Esophagus squamous epithelium (tissue), 5 donors: ENCODE measurements at regions not wholly inside any gene's neighbourhood (a gene's known extent, or its start where the extent isn't known, plus 50 kb on each side); places are given as distances from the start of the nearest gene placed in this dataset.

Source experiments
- DNase-seq: peaks from one replicate; lab custom pipeline; 2025; lab: John Stamatoyannopoulos, UW
- H3K27ac ChIP-seq, 4 donors: fragments of 200-600 bp; sonication (generic); one replicate each; pipeline ENCODE4 v1.5.1; 2016 to 2019; ENCODE audit warnings: mild to moderate bottlenecking in 1 of 4
- H3K27me3 ChIP-seq, 4 donors: fragments of 200-600 bp; sonication (generic); 1 replicate in 3 of 4; 2 replicates in 1 of 4; pipeline versions ENCODE4 v1.5.1 to v1.6.0; 2017 to 2021; ENCODE audit warnings: antibody characterized with exemption in 1 of 4
- H3K36me3 ChIP-seq, 3 donors: fragments of 200-600 bp; sonication (generic); one replicate each; pipeline ENCODE4 v1.5.1; 2016 to 2019
- H3K4me1 ChIP-seq, 3 donors: fragments of 200-600 bp; sonication (generic); one replicate each; pipeline ENCODE4 v1.5.1; 2017 to 2019
- H3K4me3 ChIP-seq, 4 donors: fragments of 200-600 bp; sonication (generic); 1 replicate in 3 of 4; 2 replicates in 1 of 4; pipeline ENCODE4 v1.5.1; 2016 to 2019; ENCODE audit warnings: mild to moderate bottlenecking in 2 of 4, moderate library complexity in 1 of 4
- H3K9me3 ChIP-seq, 3 donors: fragments of 200-600 bp; sonication (generic); one replicate each; pipeline ENCODE4 v1.5.1; 2016 to 2019
- CTCF ChIP-seq, 6 experiments: fragments of 450-650 bp in 4 of 6; fragments of 200-600 bp in 2 of 6; sonication (generic) in 2 of 6; IDR thresholded peaks; one replicate each; pipeline ENCODE4 v1.5.1; 2016 to 2019; ENCODE audit warnings: antibody characterized with exemption in 6 of 6, mild to moderate bottlenecking in 4 of 6, moderate library complexity in 4 of 6
- POLR2A ChIP-seq, 4 donors: fragments of 450-650 bp; IDR thresholded peaks; one replicate each; pipeline ENCODE4 v1.6.1; 2017; ENCODE audit warnings: antibody characterized with exemption in 4 of 4, mild to moderate bottlenecking in 4 of 4, moderate library complexity in 3 of 4
- WGBS, 2 donors: methylation state at CpG; one replicate each; pipeline ENCODE4 v1.1.5; 2018; 5-methylcytosine and 5-hydroxymethylcytosine counted together
- intact Hi-C: fragments of 100-400 bp; cut with DNase I; formaldehyde crosslinking; loops from one replicate; pipeline ENCODE4 v1.15.0; 2022
- donor health status: DM: yes; HTN: yes; CAD: no.

DNA sequence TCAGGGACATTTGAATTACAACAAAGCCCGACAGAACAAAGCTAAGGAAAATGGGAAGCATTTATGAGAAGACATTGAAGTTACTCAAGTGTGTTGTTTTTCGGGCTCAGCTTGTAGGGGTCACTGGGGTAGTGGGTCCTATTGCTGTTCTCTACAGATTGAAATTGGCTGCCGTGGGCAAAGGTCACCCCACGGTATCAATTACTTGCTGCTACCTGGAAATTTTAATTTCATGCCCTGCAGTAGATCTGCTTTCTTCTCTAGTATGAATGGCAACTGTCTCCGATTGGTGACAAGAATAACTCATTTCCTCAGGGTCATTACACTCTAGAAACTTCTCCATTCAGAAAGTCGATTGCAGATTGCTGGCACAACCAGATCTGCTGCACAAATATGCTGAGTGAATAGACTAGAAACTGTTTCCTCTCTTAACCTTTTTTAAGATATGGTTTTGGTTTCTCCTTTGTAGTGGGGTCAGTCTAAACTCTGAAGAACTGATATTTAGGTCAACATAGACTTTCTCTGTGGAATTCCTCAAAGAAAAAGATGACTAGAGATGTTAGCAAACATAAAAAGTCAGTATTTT is 454.1 kb downstream of the ARHGEF28 start:
- WGBS, 2 donors = 73 to 81% methylated on average over 6 of the region's 6 CpGs
- no peak for DNase-seq
- intact Hi-C loops = no loop called here
- H3K4me3 ChIP-seq = no peak overlapping the region
- no peak overlapping the region for H3K27ac ChIP-seq
- no peaks in the 10 kb centered on the region for H3K27me3 ChIP-seq
- no peaks in the 10 kb centered on the region for H3K9me3 ChIP-seq
- no peak for TF ChIP-seq CTCF (IDR thresholded peaks at IDR 0.05)
- TF ChIP-seq POLR2A (IDR thresholded peaks at IDR 0.05) = no peak
- no peaks in the 10 kb centered on the region for H3K36me3 ChIP-seq
- peaks cover 0 to 12% (median 0%) of the 10 kb centered on the region in 3 donors for H3K4me1 ChIP-seq

GRCh38 chr5:74075501-74076484 is 449.8 kb downstream of the ARHGEF28 start:
- no peak for TF ChIP-seq POLR2A (IDR thresholded peaks at IDR 0.05)
- no peak for TF ChIP-seq CTCF (IDR thresholded peaks at IDR 0.05)
- intact Hi-C loops = no loop called here
- Histone ChIP-seq H3K36me3 (no peaks in the 10 kb centered on the region), H3K27ac (no peak overlapping the region), H3K27me3 (no peaks in the 10 kb centered on the region), H3K4me3 (no peak overlapping the region), H3K9me3 (no peaks in the 10 kb centered on the region), H3K4me1 (peaks cover 0 to 12% (median 0%) of the 10 kb centered on the region in 3 donors)
- WGBS, 2 donors = 66 to 79% methylated on average over 7 of the region's 7 CpGs
- DNase-seq = no peak

GRCh38 chr5:74074111-74074510 is 448.1 kb downstream of the ARHGEF28 start:
- TF ChIP-seq POLR2A (IDR thresholded peaks at IDR 0.05) = no peak
- TF ChIP-seq CTCF (IDR thresholded peaks at IDR 0.05) = no peak
- Histone ChIP-seq H3K9me3 (no peaks in the 10 kb centered on the region), H3K4me3 (no peak overlapping the region), H3K27me3 (no peaks in the 10 kb centered on the region), H3K27ac (no peak overlapping the region), H3K4me1 (peaks cover 0 to 12% (median 0%) of the 10 kb centered on the region in 3 donors), H3K36me3 (no peaks in the 10 kb centered on the region)
- DNase-seq = no peak
- intact Hi-C loops = no loop called here
- 82 to 85% methylated on average over 6 to 7 of the region's 7 CpGs for WGBS, 2 donors

DNA sequence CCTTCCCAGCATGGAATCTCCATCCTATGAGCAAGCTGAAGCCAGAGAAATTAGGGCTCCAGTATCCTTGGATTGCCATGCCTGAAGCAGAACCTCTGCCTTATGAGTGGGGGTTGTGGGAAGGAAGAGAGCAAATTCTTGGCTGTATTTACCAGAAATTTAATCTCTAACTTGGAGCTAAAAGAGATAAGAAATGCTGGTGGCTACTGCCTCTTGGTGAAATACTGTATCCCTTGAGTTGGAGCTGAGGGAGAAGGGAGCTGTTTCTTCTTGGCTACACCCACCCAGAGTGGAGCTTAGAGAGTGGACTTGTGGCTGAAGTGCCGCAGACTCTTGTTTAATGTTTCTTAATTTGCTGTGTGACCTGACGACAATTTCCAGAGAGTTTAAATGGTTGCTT is 447.3 kb downstream of the ARHGEF28 start:
- DNase-seq = no peak

More for the DNA sequence above, 447.3 kb downstream of the ARHGEF28 start:
- Histone ChIP-seq H3K36me3 (no peaks in the 10 kb centered on the region), H3K4me3 (no peak overlapping the region), H3K9me3 (no peaks in the 10 kb centered on the region), H3K27ac (no peak overlapping the region), H3K27me3 (no peaks in the 10 kb centered on the region), H3K4me1 (peaks cover 0 to 12% (median 0%) of the 10 kb centered on the region in 3 donors)
- WGBS, 2 donors = 83 to 89% methylated on average over 2 of the region's 2 CpGs
- no peak for TF ChIP-seq CTCF (IDR thresholded peaks at IDR 0.05)
- no peak for TF ChIP-seq POLR2A (IDR thresholded peaks at IDR 0.05)
- intact Hi-C loops = no loop called here
